ENCODE measurements at regions not wholly inside any gene's neighbourhood (a gene's known extent, or its start where the extent isn't known, plus 50 kb on each side); places are given as distances from the start of the nearest gene placed in this dataset.

GRCh38 chr6:144796070-144796469, 510.9 kb downstream of the UTRN start:
- no peak for DNase-seq

GRCh38 chr6:144797881-144798589, 512.9 kb downstream of the UTRN start:
- DNase-seq = no peak

- no peak for DNase-seq
Observed at GRCh38 chr6:144804246-144804790, 519.2 kb downstream of the UTRN start.

- DNase-seq = no peak
Observed at GRCh38 chr6:144805049-144805448, 519.9 kb downstream of the UTRN start.

GRCh38 chr6:144806222-144806621, 521.1 kb downstream of the UTRN start:
- no peak for DNase-seq

- DNase-seq = no peak
Observed at GRCh38 chr6:144809120-144809519, 524.0 kb downstream of the UTRN start.

- DNase-seq = no peak
Observed at GRCh38 chr6:144809969-144810368, 524.8 kb downstream of the UTRN start.

- no peak for DNase-seq
Observed at GRCh38 chr6:144811140-144811539, 526.0 kb downstream of the UTRN start.

- DNase-seq = no peak
Observed at GRCh38 chr6:144816936-144817335, 531.8 kb downstream of the UTRN start.

- no peak for DNase-seq
Observed at GRCh38 chr6:144820270-144820669, 535.1 kb downstream of the UTRN start.

GRCh38 chr6:144823131-144823530, 538.0 kb downstream of the UTRN start:
- DNase-seq = no peak

GRCh38 chr6:144824018-144824417, 538.9 kb downstream of the UTRN start:
- no peak for DNase-seq

- DNase-seq = no peak
Observed at GRCh38 chr6:144834426-144835038, 549.4 kb downstream of the UTRN start.

- no peak for DNase-seq
Observed at GRCh38 chr6:144835322-144835973, 550.3 kb downstream of the UTRN start.

GRCh38 chr6:144840619-144841018, 555.5 kb downstream of the UTRN start:
- DNase-seq = no peak

GRCh38 chr6:144843701-144844100, 558.6 kb downstream of the UTRN start:
- no peak for DNase-seq

- no peak for DNase-seq
Observed at GRCh38 chr6:144844596-144844995, 559.5 kb downstream of the UTRN start.

- DNase-seq = no peak
Observed at GRCh38 chr6:144845186-144845585, 560.1 kb downstream of the UTRN start.

GRCh38 chr6:144847916-144848315, 562.8 kb downstream of the UTRN start:
- DNase-seq = no peak

GRCh38 chr6:144849920-144850319, 564.8 kb downstream of the UTRN start:
- no peak for DNase-seq

GRCh38 chr6:144853603-144854002, 568.5 kb downstream of the UTRN start:
- no peak for DNase-seq

GRCh38 chr6:144854654-144855053, 569.5 kb downstream of the UTRN start:
- no peak for DNase-seq

- no peak for DNase-seq
Observed at GRCh38 chr6:144855375-144855774, 570.2 kb downstream of the UTRN start.
